Right renal pelvis (tissue), 4 donors: ENCODE measurements at regions not wholly inside any gene's neighbourhood (a gene's known extent, or its start where the extent isn't known, plus 50 kb on each side); places are given as distances from the start of the nearest gene placed in this dataset.
"Not testable (repeated sequence)": the region's sequence is repeated elsewhere in the genome, so short reads cannot be mapped to it uniquely, and the experiment has no call there.

Source experiments
- DNase-seq, 4 donors: peaks; one replicate each; pipeline ENCODE4 v3.0.0-alpha.2; 2013; ENCODE audit warnings: low read depth in 4 of 4, low spot score in 3 of 4, missing footprints in 1 of 4

GRCh38 chr15:31217067-31217466, 109.6 kb upstream of the KLF13 start:
- DNase-seq: no peak

- DNase-seq: no peak
These were observed 108.9 kb upstream of the KLF13 start for GRCh38 chr15:31217566-31218270.

GRCh38 chr15:31219221-31219620, 107.4 kb upstream of the KLF13 start:
- no peak for DNase-seq

DNA sequence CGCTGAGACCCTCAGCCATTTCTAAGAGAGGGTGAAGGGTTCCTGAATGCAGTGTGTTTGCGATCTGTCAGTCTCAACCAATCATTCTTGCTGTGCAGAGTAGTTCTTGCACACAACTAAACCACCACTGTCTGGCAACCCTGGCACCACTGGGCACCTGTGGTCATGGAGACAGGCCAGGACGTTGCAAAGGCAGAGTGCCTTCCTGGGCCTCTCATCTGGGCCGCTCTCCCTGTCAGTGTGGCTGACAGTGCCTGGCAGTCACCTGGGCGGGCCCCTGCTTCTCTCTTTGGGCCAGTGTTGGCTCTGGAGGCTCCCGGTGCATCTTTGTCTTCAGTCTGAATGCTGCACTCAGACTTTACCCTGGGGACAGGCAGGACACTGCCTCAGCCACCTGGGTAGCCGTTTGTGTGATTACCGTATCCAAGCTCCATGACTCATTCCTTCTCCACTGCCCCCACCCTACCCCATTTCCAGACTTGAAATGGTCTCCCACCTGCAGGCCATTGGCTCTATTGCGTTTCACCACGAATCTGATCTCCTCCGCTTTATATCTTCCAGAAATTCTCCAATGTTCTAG, 104.6 kb upstream of the KLF13 start:
- DNase-seq: no peak

GRCh38 chr15:31222773-31223341, 103.8 kb upstream of the KLF13 start:
- no peak for DNase-seq

DNA sequence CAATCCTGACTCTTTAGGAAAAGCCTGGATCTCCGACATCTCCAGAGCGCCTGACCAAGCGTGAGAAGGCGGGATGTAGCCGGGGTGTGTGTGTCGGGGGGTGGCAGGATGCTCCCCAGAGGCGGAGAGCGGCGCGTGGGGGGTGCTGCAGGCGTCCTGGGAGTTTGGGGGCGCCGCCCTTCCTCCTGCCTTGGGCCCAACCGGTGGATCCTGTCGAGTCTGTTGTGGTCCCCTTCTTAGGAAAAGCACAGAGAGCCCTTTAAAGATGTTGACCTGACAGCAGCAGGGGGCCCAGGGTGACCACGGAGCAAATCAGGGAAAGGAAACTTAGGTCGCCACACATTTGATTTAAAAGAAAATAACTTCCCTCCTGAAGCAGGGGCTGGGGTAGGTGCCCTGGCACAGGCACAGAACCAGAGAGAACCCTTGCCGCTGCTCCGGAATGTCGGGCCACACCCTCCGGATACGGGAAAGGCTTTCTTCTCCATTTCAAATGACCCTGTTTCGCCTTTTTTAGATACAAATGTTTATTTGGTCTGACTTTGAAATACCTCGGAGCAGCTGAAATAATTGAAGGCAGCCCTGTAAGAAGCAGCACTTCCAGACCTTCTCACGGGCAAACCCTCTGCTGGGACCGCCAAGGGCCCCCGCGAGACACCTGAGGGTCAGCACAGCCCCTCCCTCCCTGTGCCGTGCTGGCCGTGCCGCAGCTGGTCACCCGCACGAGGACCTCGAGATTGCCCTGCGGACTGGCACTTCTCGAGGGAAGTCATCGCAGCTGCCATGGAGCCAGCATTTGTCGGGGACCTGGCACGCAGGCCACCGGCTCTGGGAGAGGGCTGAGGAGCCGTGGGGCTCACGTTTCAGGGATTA, 102.9 kb upstream of the KLF13 start:
- no peak for DNase-seq

DNA sequence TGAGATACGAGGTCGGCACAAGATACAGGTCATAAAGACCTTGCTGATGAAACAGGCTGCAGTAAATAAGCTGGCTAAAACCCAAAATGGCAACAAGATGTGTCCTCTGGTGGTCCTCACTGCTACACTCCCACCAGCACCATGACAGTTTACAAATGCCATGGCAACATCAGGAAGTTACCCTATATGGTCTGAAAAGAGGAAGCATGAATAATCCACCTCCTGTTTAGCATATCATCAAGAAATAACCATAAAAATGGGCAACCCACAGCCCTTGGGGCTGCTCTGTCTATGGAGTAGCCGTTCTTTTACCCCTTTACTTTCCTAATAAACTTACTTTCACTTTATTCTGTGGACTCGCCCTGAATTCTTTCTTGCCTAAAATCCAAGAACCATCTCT, 102.0 kb upstream of the KLF13 start:
- not testable (repeated sequence) for DNase-seq

DNA sequence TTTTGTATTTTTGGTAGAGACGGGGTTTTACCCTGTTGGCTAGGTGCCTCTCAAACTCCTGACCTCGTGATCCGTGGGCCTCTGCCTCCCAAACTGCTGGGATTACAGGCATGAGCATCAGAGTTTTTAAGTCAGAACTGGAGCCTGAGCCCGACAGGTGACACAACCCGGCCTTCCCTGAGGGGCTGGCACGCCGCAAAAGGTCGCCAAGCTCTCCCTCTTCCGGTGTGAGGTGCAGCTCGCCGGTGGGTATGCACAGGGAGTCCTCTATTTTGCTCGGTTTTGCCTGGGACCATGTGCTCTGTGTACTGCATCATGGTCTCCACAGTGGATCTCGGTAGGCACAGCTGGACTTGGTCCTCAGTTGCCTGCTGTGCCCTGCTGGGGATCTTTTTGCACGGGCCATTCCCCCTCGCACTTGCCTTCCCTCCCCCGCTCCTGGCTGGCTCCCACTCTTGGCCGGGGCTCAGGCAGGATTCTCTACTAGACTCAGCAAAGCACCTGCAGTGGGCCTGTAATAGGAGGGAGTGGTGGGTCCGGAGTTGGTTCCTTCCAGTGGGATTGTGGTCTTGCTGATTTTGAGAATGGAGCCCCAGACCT, 101.2 kb upstream of the KLF13 start:
- no peak for DNase-seq

GRCh38 chr15:31226021-31226420, 100.6 kb upstream of the KLF13 start:
- DNase-seq: no peak

DNA sequence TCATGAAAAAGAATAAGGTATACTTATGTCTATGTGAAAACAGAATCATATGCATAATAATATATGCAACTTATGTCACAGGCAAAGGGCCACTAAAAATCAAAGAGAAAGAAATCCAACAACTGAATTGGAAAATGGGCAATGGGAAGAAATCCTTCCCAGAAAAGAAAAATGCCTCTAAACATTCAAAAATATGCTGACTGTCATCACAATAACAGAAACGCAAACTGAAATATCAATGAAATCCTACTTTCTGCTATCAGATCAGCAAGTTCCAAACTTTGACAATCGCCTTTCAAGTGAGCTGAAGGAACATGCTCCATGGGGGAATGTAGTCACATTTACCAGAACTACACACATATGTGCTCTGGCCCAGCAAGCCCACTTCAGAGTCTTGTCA, 99.4 kb upstream of the KLF13 start:
- DNase-seq: no peak

- DNase-seq: no peak
These were observed 98.6 kb upstream of the KLF13 start for GRCh38 chr15:31228011-31228484.

GRCh38 chr15:31228980-31229826, 97.4 kb upstream of the KLF13 start:
- no peak for DNase-seq

DNA sequence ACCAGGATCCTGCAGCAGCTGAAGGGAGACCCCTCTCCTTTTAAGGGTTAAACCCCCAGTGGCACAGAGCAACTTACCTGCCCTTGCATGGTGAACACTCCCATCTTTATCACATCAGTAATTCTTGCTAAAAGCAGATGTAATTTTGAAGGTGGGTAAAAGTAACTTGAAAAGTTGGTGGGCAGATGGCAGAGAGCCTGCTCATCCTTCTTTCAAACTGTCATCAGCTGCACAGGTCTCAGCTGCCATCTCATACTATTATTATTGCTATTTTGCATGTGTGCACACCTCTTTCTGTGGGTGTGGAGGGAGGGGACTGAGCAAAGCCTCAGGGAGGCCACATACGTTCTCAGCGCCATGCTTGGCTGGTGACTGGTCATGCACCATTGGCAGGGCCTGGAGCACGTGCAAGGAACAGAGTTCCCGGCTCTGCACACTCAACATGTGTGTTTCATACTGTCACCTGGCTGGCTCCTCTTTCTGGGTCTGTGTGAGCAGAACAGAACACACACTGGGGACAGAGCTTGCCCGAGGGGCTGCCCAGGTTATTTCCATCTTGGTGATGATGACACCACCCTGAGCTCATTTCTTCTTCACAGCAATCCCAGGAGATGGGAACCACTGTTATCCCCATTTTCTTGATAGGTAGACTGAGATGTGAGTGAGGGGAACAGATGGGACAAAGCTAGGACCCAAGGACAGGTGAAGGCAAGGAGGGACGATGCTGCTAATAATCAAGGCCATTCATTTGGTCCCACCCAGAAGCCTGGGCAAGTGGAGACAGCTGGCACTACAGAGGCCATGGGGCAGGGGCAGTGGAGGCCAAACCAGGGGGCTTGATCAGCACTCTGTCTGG, 95.8 kb upstream of the KLF13 start:
- no peak for DNase-seq

DNA sequence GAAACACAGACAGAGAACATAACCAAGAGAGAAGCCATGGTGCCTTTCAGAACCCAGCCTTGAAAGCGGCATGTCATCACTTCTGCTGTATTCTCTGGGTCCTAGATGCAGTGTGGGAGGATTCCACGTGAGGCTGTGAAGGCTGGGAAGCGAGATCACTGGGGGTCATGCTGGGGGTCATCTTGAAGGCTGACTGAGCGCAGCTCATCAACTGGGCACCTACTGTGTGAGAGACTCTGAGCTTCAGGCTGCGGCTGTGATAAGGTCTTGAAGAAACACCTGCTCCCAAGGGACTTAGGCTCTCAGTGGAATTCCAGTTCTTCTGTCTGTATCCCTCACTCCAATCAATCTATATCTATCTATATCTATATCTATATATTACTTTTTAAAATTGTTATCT, 91.8 kb upstream of the KLF13 start:
- no peak for DNase-seq

DNA sequence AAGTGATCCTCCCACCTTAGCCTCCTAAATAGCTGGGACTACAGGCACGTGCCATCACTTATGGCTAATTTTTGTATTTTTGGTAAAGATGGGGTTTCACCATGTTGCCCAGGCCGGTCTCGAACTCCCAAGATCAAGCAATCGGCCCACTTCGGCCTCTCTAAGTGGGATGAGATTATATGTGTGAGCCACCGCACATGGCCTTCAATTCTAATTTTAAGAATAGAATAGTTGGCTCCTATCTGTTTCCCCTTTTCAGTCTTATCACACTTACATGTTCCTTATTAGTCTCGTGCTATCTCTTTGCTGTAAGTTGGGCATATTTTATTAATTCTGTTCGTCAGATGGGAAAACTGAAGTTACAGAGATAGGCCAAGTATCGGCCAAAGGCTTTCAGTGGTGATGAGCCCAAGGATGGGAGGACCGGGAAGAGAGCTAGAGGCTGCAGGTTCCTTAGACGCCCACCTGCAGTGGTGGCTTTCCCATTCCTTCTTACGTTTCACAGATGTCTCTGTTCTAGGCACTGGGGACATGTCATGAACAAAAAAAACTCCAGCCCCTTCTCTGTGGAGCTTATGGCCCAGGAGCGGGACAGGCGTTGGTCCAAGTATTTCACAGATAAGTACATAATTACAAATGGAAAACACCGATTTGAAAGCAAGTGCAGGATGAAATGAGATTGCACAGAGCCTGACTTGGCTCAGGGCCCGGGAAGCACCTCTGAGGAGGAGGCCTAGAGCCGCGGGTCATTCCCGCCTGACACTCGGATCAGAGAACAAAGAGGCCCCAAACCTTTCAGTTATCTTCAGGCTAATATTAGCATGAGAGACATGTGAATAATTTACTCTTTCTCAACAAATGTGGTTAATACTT, 91.1 kb upstream of the KLF13 start:
- DNase-seq: no peak

DNA sequence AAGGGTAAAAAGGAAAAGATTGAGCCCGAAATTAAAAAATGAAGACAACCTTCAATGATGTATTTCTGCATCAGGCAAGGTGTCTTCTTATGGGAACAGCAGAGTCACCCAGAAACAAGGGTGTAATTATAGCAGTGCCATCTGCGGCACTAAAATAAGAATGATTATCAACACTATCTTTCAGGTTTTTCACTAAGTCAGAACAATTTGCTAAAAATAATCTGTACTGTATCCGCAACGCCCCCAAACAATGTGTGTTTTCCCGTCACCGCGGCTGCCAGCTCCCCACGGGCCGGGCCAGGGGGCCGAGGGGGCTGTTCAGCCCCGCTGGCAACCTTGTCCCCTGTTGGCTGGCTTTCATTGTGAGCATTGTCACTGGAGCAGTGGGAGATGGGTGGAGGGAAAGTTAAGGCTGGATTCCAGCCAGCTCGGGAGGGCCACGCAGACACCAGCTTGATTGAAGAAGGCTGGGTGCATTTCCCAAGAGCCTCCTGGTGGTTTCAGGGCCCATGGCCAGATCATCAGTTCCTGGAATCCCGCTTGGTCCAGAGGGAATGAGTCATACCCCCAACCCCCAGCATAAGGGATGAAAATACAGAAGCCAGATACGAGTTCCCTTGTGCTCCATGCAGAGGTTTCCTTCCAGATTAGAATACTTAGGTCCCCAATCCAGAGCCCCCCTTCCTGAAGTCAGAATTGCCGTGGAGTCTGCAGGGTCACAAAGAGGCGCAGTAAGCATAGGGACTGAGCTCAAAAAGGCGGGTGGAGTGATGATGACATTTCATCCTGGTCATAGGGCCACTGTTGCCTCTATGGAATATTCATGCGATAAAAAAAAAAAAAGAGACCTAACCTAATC, 90.2 kb upstream of the KLF13 start:
- no peak for DNase-seq

DNA sequence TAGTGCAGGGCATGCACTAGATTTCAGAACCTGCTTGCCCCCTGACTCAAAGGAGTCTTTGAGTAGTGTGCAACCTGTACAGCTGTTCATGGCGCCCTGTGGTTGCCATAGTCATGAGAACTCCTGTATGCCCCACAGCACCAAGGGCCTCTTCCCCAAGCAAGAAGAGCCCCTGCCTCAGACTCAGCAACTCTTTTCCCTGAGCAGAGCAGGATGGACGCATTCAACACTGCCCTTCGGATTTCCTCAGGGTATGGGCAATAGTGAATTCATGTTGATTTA, 89.7 kb upstream of the KLF13 start:
- DNase-seq: no peak
